Endodermal cell (in vitro differentiated cells): ENCODE measurements at regions not wholly inside any gene's neighbourhood (a gene's known extent, or its start where the extent isn't known, plus 50 kb on each side); places are given as distances from the start of the nearest gene placed in this dataset.
A peak's percentile ranks its signal among the peaks of the same experiment; 100 is the strongest.
"Not testable (repeated sequence)": the region's sequence is repeated elsewhere in the genome, so short reads cannot be mapped to it uniquely, and the experiment has no call there.

ENCODE experiments used
- DNase-seq: peaks from one replicate; pipeline ENCODE4 v3.0.0-alpha.2; 2017
- H3K27ac ChIP-seq: 2 replicates; pipeline ENCODE4 v1.5.1; 2013; ENCODE audit warnings: mild to moderate bottlenecking, low read depth, low read length, moderate library complexity
- H3K27me3 ChIP-seq: 2 replicates; pipeline ENCODE4 v1.6.1; 2013; ENCODE audit warnings: mild to moderate bottlenecking, low read length, moderate library complexity; ENCODE audit not compliant: insufficient read depth, control insufficient read depth, poor library complexity, severe bottlenecking
- H3K36me3 ChIP-seq: 2 replicates; pipeline ENCODE4 v1.7.0; 2013; ENCODE audit warnings: mild to moderate bottlenecking, low read length, moderate library complexity; ENCODE audit not compliant: control insufficient read depth, insufficient read depth
- H3K4me1 ChIP-seq: one replicate; pipeline ENCODE4 v1.7.0; 2013; ENCODE audit warnings: low read length; ENCODE audit not compliant: control insufficient read depth, insufficient read depth
- H3K4me3 ChIP-seq: 2 replicates; pipeline ENCODE4 v1.5.1; 2013; ENCODE audit warnings: mild to moderate bottlenecking, low read length, moderate library complexity
- H3K9ac ChIP-seq: 2 replicates; pipeline ENCODE4 v1.6.1; 2013; ENCODE audit warnings: mild to moderate bottlenecking, low read length, moderate library complexity; ENCODE audit not compliant: poor library complexity, severe bottlenecking; ENCODE audit errors: extremely low read depth
- H3K9me3 ChIP-seq: 2 replicates; pipeline ENCODE4 v1.6.1; 2013; ENCODE audit warnings: mild to moderate bottlenecking, low read length, moderate library complexity; ENCODE audit not compliant: control insufficient read depth
- H3K27ac Mint-ChIP-seq: 2 replicates; pipeline ENCODE4 v1.8.0; 2020; ENCODE audit warnings: mixed read lengths
- H3K27me3 Mint-ChIP-seq: 2 replicates; pipeline ENCODE4 v1.8.0; 2021; ENCODE audit warnings: mild to moderate bottlenecking, mixed read lengths; ENCODE audit not compliant: insufficient read depth
- H3K36me3 Mint-ChIP-seq: 2 replicates; pipeline ENCODE4 v1.8.0; 2020; ENCODE audit warnings: low read depth, mixed read lengths
- H3K4me1 Mint-ChIP-seq: 2 replicates; pipeline ENCODE4 v1.8.0; 2020; ENCODE audit warnings: mixed read lengths
- H3K4me3 Mint-ChIP-seq: 2 replicates; pipeline ENCODE4 v1.8.0; 2020; ENCODE audit warnings: mild to moderate bottlenecking, moderate library complexity, mixed read lengths
- H3K9me3 Mint-ChIP-seq: 2 replicates; pipeline ENCODE4 v1.8.0; 2020; ENCODE audit warnings: mild to moderate bottlenecking, mixed read lengths
- CTCF ChIP-seq: fragments of 200-600 bp; sonication (generic); conservative IDR thresholded peaks from 2 replicates; pipeline ENCODE4 v1.5.0; 2021; ENCODE audit warnings: antibody characterized with exemption, mild to moderate bottlenecking
- WGBS, 2 experiments: methylation state at CpG; one replicate each; pipeline versions ENCODE4 v1.1.5 to v1.1.7; 2013; ENCODE audit warnings: missing lambda C conversion rate in 2 of 2, mixed read lengths in 1 of 2; ENCODE audit not compliant: insufficient coverage in 1 of 2, insufficient read length in 1 of 2; 5-methylcytosine and 5-hydroxymethylcytosine counted together

- H3K4me3 ChIP-seq, result no peak overlapping the region
- Mint-ChIP-seq H3K4me3 (no peak overlapping the region), H3K4me1 (peaks cover 2% of the 10 kb centered on the region), H3K36me3 (no peaks in the 10 kb centered on the region), H3K9me3 (no peaks in the 10 kb centered on the region), H3K27me3 (no peaks in the 10 kb centered on the region), H3K27ac (no peak overlapping the region)
- no peak overlapping the region for H3K9ac ChIP-seq
- no peaks in the 10 kb centered on the region for H3K36me3 ChIP-seq
- H3K4me1 ChIP-seq, result no peaks in the 10 kb centered on the region
- H3K27ac ChIP-seq, result peak overlapping the region; percentile 64
- H3K27me3 ChIP-seq, result no peaks in the 10 kb centered on the region
- H3K9me3 ChIP-seq, result no peaks in the 10 kb centered on the region
- no peak for DNase-seq
- 80 to 86% methylated on average over 3 of the region's 3 CpGs for WGBS, 2 experiments
- TF ChIP-seq CTCF, result no peak
Observed at GRCh38 chr12:20077618-20078017, 290.7 kb upstream of the PDE3A start.

GRCh38 chr12:20089077-20089476 is 279.3 kb upstream of the PDE3A start:
- Mint-ChIP-seq H3K4me3 (no peak overlapping the region), H3K36me3 (no peaks in the 10 kb centered on the region), H3K9me3 (peaks cover 3% of the 10 kb centered on the region), H3K27ac (no peak overlapping the region), H3K4me1 (no peaks in the 10 kb centered on the region), H3K27me3 (no peaks in the 10 kb centered on the region)
- Histone ChIP-seq H3K27me3 (no peaks in the 10 kb centered on the region), H3K9ac (no peak overlapping the region), H3K27ac (no peak overlapping the region), H3K36me3 (no peaks in the 10 kb centered on the region), H3K4me3 (no peak overlapping the region), H3K9me3 (no peaks in the 10 kb centered on the region), H3K4me1 (no peaks in the 10 kb centered on the region)
- no peak for DNase-seq
- 81 to 92% methylated on average over 5 to 6 of the region's 6 CpGs for WGBS, 2 experiments
- no peak for TF ChIP-seq CTCF

- H3K4me3 ChIP-seq, H3K36me3 Mint-ChIP-seq, DNase-seq, H3K4me3 Mint-ChIP-seq, H3K27me3 Mint-ChIP-seq, H3K9me3 Mint-ChIP-seq, H3K9me3 ChIP-seq, H3K36me3 ChIP-seq, H3K4me1 ChIP-seq, H3K27me3 ChIP-seq, H3K27ac ChIP-seq, H3K27ac Mint-ChIP-seq, H3K9ac ChIP-seq: not testable (repeated sequence)
- peaks cover 12% of the 10 kb centered on the region for H3K4me1 Mint-ChIP-seq
- 87 to 90% methylated on average over 20 to 32 of the region's 32 CpGs for WGBS, 2 experiments
Observed at GRCh38 chr12:20093190-20093810, 275.0 kb upstream of the PDE3A start.

GRCh38 chr12:20096430-20096829 is 271.9 kb upstream of the PDE3A start:
- Mint-ChIP-seq H3K9me3 (peaks cover 7% of the 10 kb centered on the region), H3K27ac (no peak overlapping the region), H3K36me3 (no peaks in the 10 kb centered on the region), H3K4me1 (peaks cover 36% of the 10 kb centered on the region), H3K27me3 (no peaks in the 10 kb centered on the region), H3K4me3 (no peak overlapping the region)
- no peak for TF ChIP-seq CTCF
- Histone ChIP-seq H3K4me1 (peaks cover 5% of the 10 kb centered on the region), H3K9ac (no peak overlapping the region), H3K36me3 (no peaks in the 10 kb centered on the region), H3K9me3 (no peaks in the 10 kb centered on the region), H3K27ac (no peak overlapping the region), H3K4me3 (no peak overlapping the region), H3K27me3 (no peaks in the 10 kb centered on the region)
- no peak for DNase-seq
- WGBS, 2 experiments, result 96 to 97% methylated on average over 6 of the region's 6 CpGs
